Endothelial cell of umbilical vein (primary cell): ENCODE measurements at regions not wholly inside any gene's neighbourhood (a gene's known extent, or its start where the extent isn't known, plus 50 kb on each side); places are given as distances from the start of the nearest gene placed in this dataset.

Source experiments
- BruUV-seq: library from RNA; stranded (reverse); fragments of 400-500 nt; replicated peaks from 2 replicates; lab custom pipeline; 2021; lab: Mats Ljungman, UMichigan
- CTCF ChIA-PET: fragments of 300-600, 350-600 bp; sonication (Branson Sonifier 250); formaldehyde crosslinking; loops from one replicate; lab custom pipeline; 2021; ENCODE audit warnings: antibody characterized with exemption, inconsistent platforms; lab: Charles Lee
- POLR2A ChIA-PET: fragments of 300-600, 350-600 bp; sonication (Branson Sonifier 250); formaldehyde crosslinking; loops from one replicate; lab custom pipeline; 2021; ENCODE audit warnings: antibody characterized with exemption, inconsistent platforms; lab: Charles Lee
- DNase-seq: peaks from one replicate; pipeline ENCODE4 v3.0.0-alpha.2; 2011; ENCODE audit warnings: low read depth, low spot score
- FAIRE-seq: peaks from 2 replicates; lab custom pipeline; 2011; peaks lifted over from hg19 to GRCh38; lab: Jason Lieb, UNC
- H2AFZ ChIP-seq: 2 replicates; pipeline ENCODE4 v1.6.0; 2012; ENCODE audit warnings: low read depth, low read length, control low read depth, inconsistent platforms
- H3K27ac ChIP-seq: 2 replicates; pipeline ENCODE4 v1.5.1; 2011; ENCODE audit warnings: low read depth, mild to moderate bottlenecking, control low read depth, low read length, moderate library complexity; ENCODE audit not compliant: insufficient read depth
- H3K27me3 ChIP-seq, 2 experiments: 2 replicates each; pipeline versions ENCODE4 v1.6.0 to v1.6.1; 2011; ENCODE audit warnings: low read length in 2 of 2, mixed read lengths in 1 of 2; ENCODE audit not compliant: control insufficient read depth in 2 of 2, insufficient read depth in 2 of 2
- H3K36me3 ChIP-seq, 2 experiments: 2 replicates in 1 of 2; 3 replicates in 1 of 2; pipeline ENCODE4 v1.5.1; 2011; ENCODE audit warnings: low read length in 2 of 2, mild to moderate bottlenecking in 1 of 2, moderate library complexity in 1 of 2; ENCODE audit not compliant: control insufficient read depth in 2 of 2, insufficient read depth in 2 of 2; ENCODE audit errors: extremely low read depth in 1 of 2
- H3K4me1 ChIP-seq: 3 replicates; pipeline ENCODE4 v1.5.1; 2011; ENCODE audit warnings: mild to moderate bottlenecking, low read length; ENCODE audit not compliant: control insufficient read depth, insufficient read depth; ENCODE audit errors: extremely low read depth
- H3K4me2 ChIP-seq: 2 replicates; pipeline ENCODE4 v1.6.1; 2011; ENCODE audit warnings: low read length, control low read depth, mixed read lengths; ENCODE audit not compliant: insufficient read depth
- H3K4me3 ChIP-seq, 3 experiments: fragments of 200-600 bp in 1 of 3; sonication (generic), shearing (Covaris generic) in 1 of 3; replicated peaks in 1 of 3; 2 replicates each; pipeline ENCODE4 v1.5.1; 2011 to 2016; ENCODE audit warnings: control low read depth in 3 of 3, low read length in 3 of 3, mild to moderate bottlenecking in 2 of 3, inconsistent platforms in 1 of 3, low read depth in 1 of 3, moderate library complexity in 1 of 3; ENCODE audit not compliant: insufficient read depth in 1 of 3
- H3K79me2 ChIP-seq: 2 replicates; pipeline ENCODE4 v1.6.0; 2012; ENCODE audit warnings: low read length, inconsistent platforms; ENCODE audit not compliant: control insufficient read depth, insufficient read depth
- H3K9ac ChIP-seq: replicated peaks from 2 replicates; pipeline ENCODE3; 2011; ENCODE audit warnings: low read length, control low read depth; ENCODE audit not compliant: insufficient read depth; ENCODE audit errors: extremely low read depth
- H3K9me1 ChIP-seq: replicated peaks from 3 replicates; pipeline ENCODE4 v1.6.0; 2011; ENCODE audit warnings: mild to moderate bottlenecking, low read length; ENCODE audit not compliant: control insufficient read depth, insufficient read depth; ENCODE audit errors: extremely low read depth
- H3K9me3 ChIP-seq: replicated peaks from 2 replicates; pipeline ENCODE4 v1.5.1; 2012; ENCODE audit warnings: low read length, inconsistent platforms; ENCODE audit not compliant: control insufficient read depth, insufficient read depth
- H4K20me1 ChIP-seq: replicated peaks from 2 replicates; pipeline ENCODE3; 2011; ENCODE audit warnings: mild to moderate bottlenecking, low read length; ENCODE audit not compliant: control insufficient read depth, insufficient read depth; ENCODE audit errors: extremely low read depth
- CTCF ChIP-seq, 2 donors: IDR thresholded peaks; 1 replicate in 1 of 2; 2 replicates in 1 of 2; pipeline ENCODE4 v1.5.1; 2011; ENCODE audit warnings: low read length in 2 of 2, mild to moderate bottlenecking in 2 of 2, moderate library complexity in 2 of 2, control low read depth in 1 of 2, inconsistent platforms in 1 of 2, low read depth in 1 of 2; ENCODE audit not compliant: insufficient read depth in 1 of 2; ENCODE audit errors: extremely low read depth in 1 of 2
- EZH2 ChIP-seq: IDR thresholded peaks from 2 replicates; pipeline ENCODE4 v1.6.1; 2012; ENCODE audit warnings: borderline replicate concordance, low read depth, mild to moderate bottlenecking, moderate library complexity, low read length, inconsistent platforms; ENCODE audit not compliant: severe bottlenecking
- FOS ChIP-seq: IDR thresholded peaks from 2 replicates; pipeline ENCODE4 v1.6.1; 2011; ENCODE audit warnings: mild to moderate bottlenecking, low read length, moderate library complexity, borderline replicate concordance; ENCODE audit not compliant: insufficient read depth
- GATA2 ChIP-seq: IDR thresholded peaks from 2 replicates; pipeline ENCODE4 v1.7.0; 2011; ENCODE audit warnings: low read depth, mild to moderate bottlenecking, moderate library complexity, mixed read lengths, low read length; ENCODE audit not compliant: insufficient read length, insufficient read depth
- JUN ChIP-seq: IDR thresholded peaks from 2 replicates; pipeline ENCODE4 v1.6.1; 2011; ENCODE audit warnings: borderline replicate concordance, low read depth; ENCODE audit not compliant: insufficient read length, insufficient read depth
- MAX ChIP-seq: IDR thresholded peaks from 2 replicates; pipeline ENCODE4 v1.6.1; 2011; ENCODE audit not compliant: insufficient read depth, insufficient read length
- MYC ChIP-seq: IDR thresholded peaks from one replicate; pipeline ENCODE4 v1.6.1; 2011; ENCODE audit warnings: mild to moderate bottlenecking, low read depth, low read length
- POLR2A ChIP-seq: IDR thresholded peaks from 2 replicates; pipeline ENCODE4 v1.6.1; 2012; ENCODE audit warnings: low read depth, mild to moderate bottlenecking, control low read depth, low read length
- POLR2AphosphoS5 ChIP-seq: IDR thresholded peaks from 2 replicates; pipeline ENCODE4 v1.6.1; 2012; ENCODE audit warnings: low read depth, mild to moderate bottlenecking, control low read depth, low read length, moderate library complexity; ENCODE audit not compliant: insufficient read depth
- dilution Hi-C: fragments of 300-500 bp; cut with MboI; formaldehyde crosslinking; loops from one replicate; pipeline ENCODE4 v1.15.0; 2019; ENCODE audit warnings: low sequenced_read_pairs; ENCODE audit not compliant: extremely low pct_ligation_motif_present
- intact Hi-C: fragments of 100-400 bp; cut with micrococcal nuclease; formaldehyde crosslinking; loops from one replicate; pipeline ENCODE4 v1.10.0; 2022

- Histone ChIP-seq H3K36me3 (no peaks in the 10 kb centered on the region), H4K20me1 (no peaks in the 10 kb centered on the region), H3K27ac (no peak overlapping the region), H3K9me3 (no peaks in the 10 kb centered on the region), H3K9me1 (no peaks in the 10 kb centered on the region), H3K9ac (no peak overlapping the region), H3K4me2 (no peak overlapping the region), H3K27me3 (no peaks in the 10 kb centered on the region), H3K79me2 (no peaks in the 10 kb centered on the region), H3K4me1 (no peaks in the 10 kb centered on the region), H3K4me3 (no peak overlapping the region), H2AFZ (no peak overlapping the region)
- FAIRE-seq (no peak), DNase-seq (no peak)
- ChIA-PET CTCF (no interaction called here), POLR2A (no interaction called here)
- TF ChIP-seq EZH2, result no peak
- no peak for TF ChIP-seq GATA2
- TF ChIP-seq MAX, result no peak
- no peak for TF ChIP-seq POLR2AphosphoS5
- TF ChIP-seq CTCF (IDR thresholded peaks at IDR 0.05; ENCODE audit: extremely low read depth in 1 of 2, insufficient read depth in 1 of 2, low read depth in 1 of 2, low read length in 2 of 2), result no peak
- no peak for TF ChIP-seq POLR2A
- TF ChIP-seq MYC, result no peak
- no peak for TF ChIP-seq JUN
- TF ChIP-seq FOS, result no peak
- intact Hi-C loops, result no loop called here
- dilution Hi-C loops, result no loop called here
- BruUV-seq, result no TSS peak
Measured at GRCh38 chr3:84783281-84783680, 175.5 kb upstream of the CADM2 start.
